Mucosa of rectum (tissue), 2 donors: ENCODE measurements at regions not wholly inside any gene's neighbourhood (a gene's known extent, or its start where the extent isn't known, plus 50 kb on each side); places are given as distances from the start of the nearest gene placed in this dataset.

ENCODE experiments used
- H3K27ac ChIP-seq, 2 donors: one replicate each; pipeline ENCODE4 v1.7.0; 2013; ENCODE audit warnings: inconsistent platforms in 2 of 2, low read depth in 2 of 2, low read length in 2 of 2
- H3K27me3 ChIP-seq, 2 donors: one replicate each; pipeline ENCODE4 v1.7.0; 2013; ENCODE audit warnings: low read length in 2 of 2; ENCODE audit not compliant: control insufficient read depth in 2 of 2, insufficient read depth in 2 of 2
- H3K36me3 ChIP-seq, 2 donors: one replicate each; pipeline ENCODE4 v1.7.0; 2013; ENCODE audit warnings: low read length in 2 of 2; ENCODE audit not compliant: control insufficient read depth in 2 of 2, insufficient read depth in 2 of 2
- H3K4me1 ChIP-seq, 2 donors: one replicate each; pipeline ENCODE4 v1.7.0; 2013; ENCODE audit warnings: low read length in 2 of 2, mild to moderate bottlenecking in 1 of 2; ENCODE audit not compliant: control insufficient read depth in 2 of 2, insufficient read depth in 2 of 2
- H3K4me3 ChIP-seq, 2 donors: one replicate each; pipeline ENCODE4 v1.7.0; 2013; ENCODE audit warnings: low read length in 2 of 2
- H3K9ac ChIP-seq, 2 donors: one replicate each; pipeline ENCODE4 v1.7.0; 2013; ENCODE audit warnings: low read length in 2 of 2, low read depth in 1 of 2, mild to moderate bottlenecking in 1 of 2
- H3K9me3 ChIP-seq, 2 donors: one replicate each; pipeline ENCODE4 v1.7.0; 2013; ENCODE audit warnings: low read length in 2 of 2; ENCODE audit not compliant: control insufficient read depth in 2 of 2
- donor health status: healthy.
- donor health status: Normal muscosa, but diverticular disease.

GRCh38 chr5:29379619-29380018 lies 1813.9 kb upstream of the CDH6 start:
- no peak overlapping the region for H3K9ac ChIP-seq
- H3K4me1 ChIP-seq = no peaks in the 10 kb centered on the region
- H3K36me3 ChIP-seq = no peaks in the 10 kb centered on the region
- no peak overlapping the region for H3K4me3 ChIP-seq
- H3K27ac ChIP-seq = no peak overlapping the region
- H3K9me3 ChIP-seq = no peaks in the 10 kb centered on the region
- H3K27me3 ChIP-seq = no peaks in the 10 kb centered on the region

GRCh38 chr5:29378104-29378503 lies 1815.4 kb upstream of the CDH6 start:
- Histone ChIP-seq H3K27me3 (no peaks in the 10 kb centered on the region), H3K9ac (no peak overlapping the region), H3K27ac (no peak overlapping the region), H3K4me3 (no peak overlapping the region), H3K9me3 (no peaks in the 10 kb centered on the region), H3K4me1 (no peaks in the 10 kb centered on the region), H3K36me3 (no peaks in the 10 kb centered on the region)

- Histone ChIP-seq H3K9ac (no peak overlapping the region), H3K4me1 (no peaks in the 10 kb centered on the region), H3K27me3 (no peaks in the 10 kb centered on the region), H3K27ac (no peak overlapping the region), H3K4me3 (no peak overlapping the region), H3K36me3 (no peaks in the 10 kb centered on the region), H3K9me3 (no peaks in the 10 kb centered on the region)
Measured at GRCh38 chr5:29370248-29370647, 1823.2 kb upstream of the CDH6 start.

- no peaks in the 10 kb centered on the region for H3K4me1 ChIP-seq
- H3K9ac ChIP-seq = no peak overlapping the region
- H3K27ac ChIP-seq = no peak overlapping the region
- no peaks in the 10 kb centered on the region for H3K27me3 ChIP-seq
- H3K9me3 ChIP-seq = no peaks in the 10 kb centered on the region
- H3K36me3 ChIP-seq = no peaks in the 10 kb centered on the region
- no peak overlapping the region for H3K4me3 ChIP-seq
Measured at GRCh38 chr5:29367176-29367833, 1826.2 kb upstream of the CDH6 start.

GRCh38 chr5:29351170-29351569 lies 1842.3 kb upstream of the CDH6 start:
- no peak overlapping the region for H3K27ac ChIP-seq
- no peaks in the 10 kb centered on the region for H3K27me3 ChIP-seq
- no peaks in the 10 kb centered on the region for H3K36me3 ChIP-seq
- H3K9ac ChIP-seq = no peak overlapping the region
- H3K4me3 ChIP-seq = no peak overlapping the region
- no peaks in the 10 kb centered on the region for H3K4me1 ChIP-seq
- H3K9me3 ChIP-seq = no peaks in the 10 kb centered on the region

GRCh38 chr5:29337030-29337429 lies 1856.5 kb upstream of the CDH6 start:
- Histone ChIP-seq H3K4me3 (no peak overlapping the region), H3K4me1 (no peaks in the 10 kb centered on the region), H3K9ac (no peak overlapping the region), H3K36me3 (no peaks in the 10 kb centered on the region), H3K27ac (no peak overlapping the region), H3K27me3 (no peaks in the 10 kb centered on the region), H3K9me3 (peaks cover 0 to 3% of the 10 kb centered on the region in 2 donors)

- Histone ChIP-seq H3K36me3 (no peaks in the 10 kb centered on the region), H3K4me3 (no peak overlapping the region), H3K9ac (no peak overlapping the region), H3K4me1 (no peaks in the 10 kb centered on the region), H3K27me3 (no peaks in the 10 kb centered on the region), H3K9me3 (peaks cover 0 to 3% of the 10 kb centered on the region in 2 donors), H3K27ac (no peak overlapping the region)
Measured at GRCh38 chr5:29321591-29321990, 1871.9 kb upstream of the CDH6 start.

GRCh38 chr5:29309359-29309758 lies 1884.1 kb upstream of the CDH6 start:
- Histone ChIP-seq H3K27me3 (no peaks in the 10 kb centered on the region), H3K9ac (no peak overlapping the region), H3K4me3 (no peak overlapping the region), H3K27ac (no peak overlapping the region), H3K36me3 (no peaks in the 10 kb centered on the region), H3K9me3 (no peaks in the 10 kb centered on the region), H3K4me1 (no peaks in the 10 kb centered on the region)

GRCh38 chr5:29307478-29307877 lies 1886.0 kb upstream of the CDH6 start:
- Histone ChIP-seq H3K36me3 (no peaks in the 10 kb centered on the region), H3K27me3 (no peaks in the 10 kb centered on the region), H3K9me3 (no peaks in the 10 kb centered on the region), H3K9ac (no peak overlapping the region), H3K4me3 (no peak overlapping the region), H3K27ac (no peak overlapping the region), H3K4me1 (no peaks in the 10 kb centered on the region)

GRCh38 chr5:29304545-29304944 lies 1888.9 kb upstream of the CDH6 start:
- no peaks in the 10 kb centered on the region for H3K27me3 ChIP-seq
- H3K4me3 ChIP-seq = no peak overlapping the region
- H3K27ac ChIP-seq = no peak overlapping the region
- H3K36me3 ChIP-seq = no peaks in the 10 kb centered on the region
- no peak overlapping the region for H3K9ac ChIP-seq
- no peaks in the 10 kb centered on the region for H3K9me3 ChIP-seq
- H3K4me1 ChIP-seq = no peaks in the 10 kb centered on the region

GRCh38 chr5:29296548-29296947 lies 1896.9 kb upstream of the CDH6 start:
- no peak overlapping the region for H3K4me3 ChIP-seq
- no peak overlapping the region for H3K9ac ChIP-seq
- H3K36me3 ChIP-seq = no peaks in the 10 kb centered on the region
- H3K4me1 ChIP-seq = no peaks in the 10 kb centered on the region
- H3K27ac ChIP-seq = no peak overlapping the region
- H3K27me3 ChIP-seq = no peaks in the 10 kb centered on the region
- no peaks in the 10 kb centered on the region for H3K9me3 ChIP-seq
